ENCODE measurements at regions not wholly inside any gene's neighbourhood (a gene's known extent, or its start where the extent isn't known, plus 50 kb on each side); places are given as distances from the start of the nearest gene placed in this dataset.

DNA sequence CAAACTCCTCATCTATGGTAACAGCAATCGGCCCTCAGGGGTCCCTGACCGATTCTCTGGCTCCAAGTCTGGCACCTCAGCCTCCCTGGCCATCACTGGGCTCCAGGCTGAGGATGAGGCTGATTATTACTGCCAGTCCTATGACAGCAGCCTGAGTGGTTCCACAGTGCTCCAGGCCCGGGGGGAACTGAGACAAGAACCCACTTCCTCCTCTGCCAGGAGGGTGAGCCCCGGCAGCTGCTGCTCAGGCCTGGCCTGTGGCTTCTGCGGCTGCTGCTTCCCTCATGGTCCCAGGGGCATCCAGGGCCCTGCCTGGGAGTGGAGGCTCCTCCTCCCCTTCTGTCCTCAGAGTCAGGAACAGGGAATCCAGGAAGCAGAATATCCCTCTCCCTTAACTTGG, 98.4 kb downstream of the ZNF280B start (continued):
- no peak for TF ChIP-seq EZH2 (IDR thresholded peaks at IDR 0.05; ENCODE audit: low read depth, low read length, severe bottlenecking)
- TF ChIP-seq GABPA (IDR thresholded peaks at IDR 0.05; ENCODE audit: borderline replicate concordance, insufficient read depth, low read length), result no peak
- TF ChIP-seq SAP30 (IDR thresholded peaks at IDR 0.05; ENCODE audit: insufficient read depth, insufficient replicate concordance, low read length), result no peak
- no peak for TF ChIP-seq ASH2L (IDR thresholded peaks at IDR 0.05; ENCODE audit: low read length)
- TF ChIP-seq YY1 (IDR thresholded peaks at IDR 0.05; ENCODE audit: low read depth, low read length), result no peak

All from H1 (cell line).